Vagina (tissue), 2 donors: ENCODE measurements at regions not wholly inside any gene's neighbourhood (a gene's known extent, or its start where the extent isn't known, plus 50 kb on each side); places are given as distances from the start of the nearest gene placed in this dataset.

Experiments used
- CTCF ChIP-seq, 3 experiments: fragments of 450-650 bp in 2 of 3; fragments of 200-600 bp in 1 of 3; sonication (generic) in 1 of 3; IDR thresholded peaks; one replicate each; pipeline ENCODE4 v1.5.1; 2017 to 2019; ENCODE audit warnings: antibody characterized with exemption in 3 of 3, mild to moderate bottlenecking in 2 of 3, moderate library complexity in 2 of 3
- POLR2A ChIP-seq, 2 donors: fragments of 450-650 bp; IDR thresholded peaks; one replicate each; pipeline ENCODE4 v1.6.1; 2017; ENCODE audit warnings: antibody characterized with exemption in 2 of 2, mild to moderate bottlenecking in 2 of 2, moderate library complexity in 2 of 2

DNA sequence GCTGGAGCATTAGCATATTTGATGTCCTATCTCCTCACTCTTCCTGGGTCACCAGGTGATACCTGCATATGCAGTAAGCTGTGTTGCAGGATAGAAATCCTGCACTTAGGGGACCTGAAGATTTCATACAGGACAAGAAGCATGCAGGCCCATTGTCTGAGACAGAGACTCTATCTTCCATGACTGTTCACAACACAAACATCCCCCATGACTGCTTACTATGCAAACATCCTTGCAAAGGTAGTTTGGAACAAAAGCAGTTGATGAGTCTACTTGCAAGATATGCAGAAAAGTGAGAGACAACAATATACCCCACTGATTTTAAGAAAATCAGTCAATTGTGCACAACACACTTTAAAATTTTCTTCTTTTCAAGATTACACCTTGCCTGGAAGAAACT is 108.6 kb upstream of the ZEB2 start:
- TF ChIP-seq CTCF (IDR thresholded peaks at IDR 0.05), result no peak
- no peak for TF ChIP-seq POLR2A (IDR thresholded peaks at IDR 0.05)
